Effector memory CD4-positive, alpha-beta T cell (primary cell): ENCODE measurements at regions not wholly inside any gene's neighbourhood (a gene's known extent, or its start where the extent isn't known, plus 50 kb on each side); places are given as distances from the start of the nearest gene placed in this dataset.

Experiments
- DNase-seq, 3 donors: peaks; one replicate each; pipeline ENCODE4 v3.0.0-alpha.2; 2020
- H3K27ac ChIP-seq: 2 replicates; pipeline ENCODE4 v1.7.0; 2013; ENCODE audit warnings: mild to moderate bottlenecking, low read length, moderate library complexity; ENCODE audit not compliant: insufficient read depth, poor library complexity, severe bottlenecking
- H3K27me3 ChIP-seq: replicated peaks from 2 replicates; pipeline ENCODE4 v1.7.0; 2013; ENCODE audit warnings: mild to moderate bottlenecking, low read length; ENCODE audit not compliant: insufficient read depth, control insufficient read depth, poor library complexity, severe bottlenecking
- H3K36me3 ChIP-seq: 2 replicates; pipeline ENCODE4 v1.7.0; 2013; ENCODE audit warnings: mild to moderate bottlenecking, low read length, moderate library complexity; ENCODE audit not compliant: control insufficient read depth, insufficient read depth
- H3K4me1 ChIP-seq: 2 replicates; pipeline ENCODE4 v1.7.0; 2013; ENCODE audit warnings: low read length, mild to moderate bottlenecking; ENCODE audit not compliant: control insufficient read depth, insufficient read depth, poor library complexity, severe bottlenecking
- H3K4me3 ChIP-seq: 2 replicates; pipeline ENCODE4 v1.7.0; 2013; ENCODE audit warnings: low read length, low read depth, mild to moderate bottlenecking; ENCODE audit not compliant: insufficient read depth, poor library complexity, severe bottlenecking
- H3K9me3 ChIP-seq: 2 replicates; pipeline ENCODE4 v1.7.0; 2013; ENCODE audit warnings: mild to moderate bottlenecking, low read length, moderate library complexity; ENCODE audit not compliant: control insufficient read depth

- H3K4me3 ChIP-seq: no peak overlapping the region
- DNase-seq: no peak
- no peak overlapping the region for H3K27ac ChIP-seq
- no peaks in the 10 kb centered on the region for H3K4me1 ChIP-seq
- H3K27me3 ChIP-seq: no peaks in the 10 kb centered on the region
- H3K9me3 ChIP-seq: no peaks in the 10 kb centered on the region
- no peaks in the 10 kb centered on the region for H3K36me3 ChIP-seq
Observed at GRCh38 chr6:134683783-134684422, 266.0 kb downstream of the ALDH8A1 start.

DNA sequence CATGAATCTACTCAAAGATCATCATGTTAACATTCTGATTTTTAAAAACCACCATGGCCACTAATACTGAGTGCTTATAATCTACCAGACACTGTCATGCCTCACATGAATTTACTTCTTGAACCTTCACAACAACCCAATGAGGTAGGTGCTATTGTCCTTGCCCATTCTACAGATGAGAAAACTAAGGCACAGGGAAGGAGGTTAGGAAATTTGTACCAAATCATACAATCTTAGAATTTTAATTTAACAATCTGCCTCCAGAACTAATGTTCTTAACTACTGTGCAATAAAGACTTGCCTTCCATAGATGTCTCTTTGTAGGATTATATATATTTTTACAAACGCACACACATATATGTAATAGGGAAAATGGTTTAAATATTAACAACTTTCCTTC, 269.5 kb downstream of the ALDH8A1 start:
- DNase-seq: no peak
- Histone ChIP-seq H3K36me3 (no peaks in the 10 kb centered on the region), H3K4me1 (no peaks in the 10 kb centered on the region), H3K27me3 (no peaks in the 10 kb centered on the region), H3K4me3 (no peak overlapping the region), H3K9me3 (no peaks in the 10 kb centered on the region), H3K27ac (no peak overlapping the region)

DNA sequence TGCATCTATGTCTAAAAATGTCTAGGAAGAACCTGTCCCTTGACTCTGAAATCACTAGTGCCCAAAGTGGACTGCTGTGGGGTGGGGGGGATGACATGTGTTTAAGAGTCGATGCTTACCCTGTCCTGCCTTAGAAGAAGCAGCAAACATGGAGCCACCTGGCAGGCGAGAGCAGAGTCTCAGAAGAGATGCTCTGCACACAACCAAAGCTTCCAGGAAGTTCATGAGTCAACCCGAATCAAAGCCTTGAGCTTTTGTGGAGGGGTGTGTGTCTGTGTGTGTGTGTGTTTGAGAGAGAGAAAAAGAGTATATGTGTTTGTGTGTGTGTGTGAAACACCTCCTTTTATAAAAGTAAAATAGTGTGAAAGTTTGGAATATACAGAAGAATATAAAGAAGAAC, 269.9 kb downstream of the ALDH8A1 start:
- H3K4me3 ChIP-seq: no peak overlapping the region
- no peak overlapping the region for H3K27ac ChIP-seq
- H3K9me3 ChIP-seq: no peaks in the 10 kb centered on the region
- no peaks in the 10 kb centered on the region for H3K36me3 ChIP-seq
- no peaks in the 10 kb centered on the region for H3K4me1 ChIP-seq
- H3K27me3 ChIP-seq: no peaks in the 10 kb centered on the region
- DNase-seq: no peak

DNA sequence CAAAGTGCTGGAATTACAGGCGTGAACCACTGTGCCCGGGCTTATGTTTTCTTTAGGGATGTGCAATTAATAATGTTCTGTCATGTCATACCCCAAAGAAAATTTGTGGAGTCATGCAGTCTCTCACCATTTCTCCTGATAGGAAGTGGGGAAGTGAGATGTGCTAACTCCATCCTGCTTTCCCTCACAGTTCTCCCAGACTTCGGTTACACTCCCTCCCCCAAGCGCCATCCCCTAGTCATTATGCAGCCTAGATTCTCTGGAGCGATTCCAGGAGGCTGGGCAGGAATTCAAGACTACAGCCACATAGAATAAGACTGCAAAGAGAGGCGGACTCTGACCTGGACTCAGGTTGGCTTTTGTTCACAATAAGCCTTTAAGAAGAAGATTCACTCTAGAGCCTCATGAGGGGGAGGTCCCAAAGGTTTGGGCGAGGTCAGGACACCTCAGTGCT, 271.4 kb downstream of the ALDH8A1 start:
- Histone ChIP-seq H3K9me3 (no peaks in the 10 kb centered on the region), H3K4me3 (no peak overlapping the region), H3K36me3 (no peaks in the 10 kb centered on the region), H3K27ac (no peak overlapping the region), H3K27me3 (no peaks in the 10 kb centered on the region), H3K4me1 (no peaks in the 10 kb centered on the region)
- DNase-seq: no peak

- no peak for DNase-seq
- Histone ChIP-seq H3K9me3 (no peaks in the 10 kb centered on the region), H3K27ac (no peak overlapping the region), H3K36me3 (no peaks in the 10 kb centered on the region), H3K27me3 (no peaks in the 10 kb centered on the region), H3K4me1 (no peaks in the 10 kb centered on the region), H3K4me3 (no peak overlapping the region)
Observed at GRCh38 chr6:134676307-134677281, 273.3 kb downstream of the ALDH8A1 start.

GRCh38 chr6:134675110-134676054, 274.5 kb downstream of the ALDH8A1 start:
- Histone ChIP-seq H3K4me3 (no peak overlapping the region), H3K27me3 (no peaks in the 10 kb centered on the region), H3K9me3 (no peaks in the 10 kb centered on the region), H3K4me1 (no peaks in the 10 kb centered on the region), H3K36me3 (no peaks in the 10 kb centered on the region), H3K27ac (no peak overlapping the region)
- DNase-seq: no peak

GRCh38 chr6:134674562-134674961, 275.3 kb downstream of the ALDH8A1 start:
- Histone ChIP-seq H3K27ac (no peak overlapping the region), H3K36me3 (no peaks in the 10 kb centered on the region), H3K9me3 (no peaks in the 10 kb centered on the region), H3K4me3 (no peak overlapping the region), H3K4me1 (no peaks in the 10 kb centered on the region), H3K27me3 (no peaks in the 10 kb centered on the region)
- DNase-seq: no peak

DNA sequence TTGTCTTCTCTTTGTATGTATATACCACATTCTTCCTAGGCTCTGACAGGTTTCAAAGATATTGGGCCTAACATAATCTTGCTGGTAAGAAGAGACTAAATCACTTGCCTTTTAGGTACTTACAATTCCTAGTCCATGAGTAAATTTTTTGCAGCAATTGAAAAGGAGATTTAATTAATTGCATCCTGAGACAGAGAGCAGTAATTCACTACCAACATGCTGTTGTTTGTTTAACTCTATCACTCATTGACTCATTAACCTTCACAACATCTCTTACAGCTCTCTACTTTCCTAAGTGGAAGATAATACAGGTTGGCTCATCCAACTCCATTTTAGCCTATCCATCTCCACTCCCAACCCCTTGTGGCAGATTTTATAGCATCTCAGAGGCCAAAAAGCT, 280.4 kb downstream of the ALDH8A1 start:
- Histone ChIP-seq H3K27me3 (no peaks in the 10 kb centered on the region), H3K4me1 (no peaks in the 10 kb centered on the region), H3K36me3 (no peaks in the 10 kb centered on the region), H3K27ac (no peak overlapping the region), H3K9me3 (no peaks in the 10 kb centered on the region), H3K4me3 (no peak overlapping the region)
- DNase-seq: no peak

GRCh38 chr6:134667111-134667510, 282.8 kb downstream of the ALDH8A1 start:
- Histone ChIP-seq H3K4me1 (no peaks in the 10 kb centered on the region), H3K4me3 (no peak overlapping the region), H3K36me3 (no peaks in the 10 kb centered on the region), H3K9me3 (no peaks in the 10 kb centered on the region), H3K27me3 (no peaks in the 10 kb centered on the region), H3K27ac (no peak overlapping the region)
- no peak for DNase-seq
